GM12878 (cell line): ENCODE measurements at regions not wholly inside any gene's neighbourhood (a gene's known extent, or its start where the extent isn't known, plus 50 kb on each side); places are given as distances from the start of the nearest gene placed in this dataset.

Experiments
- CEBPB ChIP-seq, 2 experiments: fragments of 150-350 bp in 1 of 2; IDR thresholded peaks; 2 replicates each; pipeline ENCODE4 v1.6.1; 2012 to 2014; ENCODE audit warnings: low read depth in 2 of 2, low read length in 2 of 2, borderline replicate concordance in 1 of 2, inconsistent platforms in 1 of 2
- CTCF ChIP-seq, 3 experiments: IDR thresholded peaks in 2 of 3; conservative IDR thresholded peaks in 1 of 3; 2 replicates each; pipeline ENCODE4 v1.5.1; 2011; ENCODE audit warnings: low read depth in 3 of 3, low read length in 3 of 3, mild to moderate bottlenecking in 3 of 3, control low read depth in 2 of 3, moderate library complexity in 2 of 3, inconsistent platforms in 1 of 3, mixed read lengths in 1 of 3; ENCODE audit not compliant: control insufficient read depth in 2 of 3, insufficient read depth in 1 of 3; ENCODE audit errors: extremely low read depth in 1 of 3
- EZH2 ChIP-seq: IDR thresholded peaks from 2 replicates; pipeline ENCODE4 v1.6.1; 2012; ENCODE audit warnings: low read depth, mild to moderate bottlenecking, control low read depth, inconsistent platforms, low read length, borderline replicate concordance; ENCODE audit not compliant: control insufficient read depth
- MTA3 ChIP-seq: IDR thresholded peaks from 2 replicates; pipeline ENCODE4 v1.6.1; 2012; ENCODE audit warnings: low read length, inconsistent platforms, borderline replicate concordance
- PBX3 ChIP-seq: IDR thresholded peaks from 2 replicates; pipeline ENCODE4 v1.6.1; 2011; ENCODE audit warnings: mild to moderate bottlenecking, low read depth, low read length, moderate library complexity; ENCODE audit not compliant: insufficient replicate concordance
- PRDM15 ChIP-seq: fragments of 450-650 bp; formaldehyde crosslinking; IDR thresholded peaks from 2 replicates; pipeline ENCODE4 v1.4.0; 2020; ENCODE audit warnings: mild to moderate bottlenecking, moderate library complexity

GRCh38 chr5:4093236-4093635 is 497.6 kb downstream of the IRX1 start (continued):
- TF ChIP-seq PBX3, result no peak
- TF ChIP-seq MTA3, result no peak
- no peak for TF ChIP-seq EZH2
- no peak for TF ChIP-seq CTCF (IDR thresholded peaks at IDR 0.05 in 2 of 3, conservative IDR thresholded peaks at IDR 0.05 in 1 of 3; ENCODE audit: control insufficient read depth in 2 of 3, extremely low read depth in 1 of 3, insufficient read depth in 1 of 3, low read depth in 3 of 3, low read length in 3 of 3)
- TF ChIP-seq PRDM15 (CRISPR knock-in tag), result no peak
- no peak for TF ChIP-seq CEBPB (IDR thresholded peaks at IDR 0.05; ENCODE audit: borderline replicate concordance in 1 of 2, low read depth in 2 of 2, low read length in 2 of 2)
